ENCODE measurements at regions not wholly inside any gene's neighbourhood (a gene's known extent, or its start where the extent isn't known, plus 50 kb on each side); places are given as distances from the start of the nearest gene placed in this dataset.

- DNase-seq (ENCODE audit: low read depth in 2 of 2): peak in 1 of 2 experiments; percentile 37
These were observed 52.0 kb upstream of the KCNIP1 start for GRCh38 chr5:170451747-170452365.

GRCh38 chr5:170450061-170450669, 53.7 kb upstream of the KCNIP1 start:
- no peak for DNase-seq (ENCODE audit: low read depth in 2 of 2)

DNA sequence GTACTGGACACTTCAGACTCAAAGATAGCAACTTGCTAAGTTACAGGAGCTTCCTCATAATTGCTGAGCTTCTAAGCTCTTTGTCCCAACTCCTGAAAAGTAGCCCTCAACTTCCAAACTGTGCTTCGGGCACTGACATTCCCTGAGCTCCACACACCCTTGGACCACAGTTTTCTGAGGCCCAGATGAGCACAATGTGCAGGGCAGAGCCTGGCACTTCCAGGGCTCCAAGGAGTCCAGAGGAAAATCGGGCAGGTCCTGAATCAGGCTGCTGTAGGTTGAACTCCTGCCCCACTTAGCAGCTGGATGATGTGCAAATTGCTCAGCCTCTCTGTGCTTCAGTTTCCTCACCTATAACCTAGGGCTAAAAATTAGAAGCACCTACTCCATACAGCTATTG, 54.6 kb upstream of the KCNIP1 start:
- no peak for DNase-seq (ENCODE audit: low read depth in 2 of 2)

GRCh38 chr5:170448221-170448620, 55.6 kb upstream of the KCNIP1 start:
- no peak for DNase-seq (ENCODE audit: low read depth in 2 of 2)

- DNase-seq (ENCODE audit: low read depth in 2 of 2): no peak
These were observed 57.2 kb upstream of the KCNMB1 start for GRCh38 chr5:170446365-170446764.

DNA sequence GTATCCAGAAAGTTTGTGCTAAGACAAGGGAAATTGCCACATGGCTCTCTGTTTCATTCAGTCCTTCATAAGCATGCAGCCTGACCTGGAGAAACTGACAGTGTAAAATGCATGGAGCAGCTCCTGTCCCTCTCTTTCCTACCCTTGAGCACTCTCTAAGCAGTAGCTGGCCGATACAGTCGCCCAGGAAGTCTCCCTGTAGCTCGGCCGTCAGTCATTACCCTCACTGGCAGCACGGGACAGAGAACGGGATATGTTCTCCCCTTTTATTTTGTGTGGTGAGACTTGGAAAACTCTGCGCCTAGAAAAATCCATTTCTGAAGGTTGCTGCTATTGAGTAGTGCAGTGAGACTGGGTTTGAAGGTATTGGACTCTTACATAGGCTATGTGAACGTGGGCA, 56.8 kb upstream of the KCNMB1 start:
- no peak for DNase-seq (ENCODE audit: low read depth in 2 of 2)

- no peak for DNase-seq (ENCODE audit: low read depth in 2 of 2)
These were observed 55.9 kb upstream of the KCNMB1 start for GRCh38 chr5:170444969-170445505.

- DNase-seq (ENCODE audit: low read depth in 2 of 2): no peak
These were observed 55.0 kb upstream of the KCNMB1 start for GRCh38 chr5:170444181-170444580.

DNA sequence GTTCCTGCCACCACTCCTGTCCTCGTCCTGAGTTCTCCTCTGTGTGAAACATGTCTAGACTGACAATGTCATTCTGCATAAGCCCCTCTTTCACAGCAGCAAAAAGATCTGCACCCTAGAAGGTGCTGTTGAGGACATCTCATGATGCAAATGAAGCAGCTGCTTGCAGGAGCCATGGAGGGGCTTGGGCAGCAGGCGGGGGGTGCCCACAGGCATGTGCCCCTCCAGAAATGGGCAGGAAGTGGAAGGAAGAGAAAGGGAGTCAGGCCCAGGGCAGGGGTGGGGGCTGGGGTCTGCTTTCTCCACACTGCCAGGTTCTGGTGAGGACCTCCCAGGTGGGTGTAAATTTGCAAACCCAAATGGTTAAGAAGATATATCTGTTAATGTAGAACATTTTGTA, 54.5 kb upstream of the KCNMB1 start:
- no peak for DNase-seq (ENCODE audit: low read depth in 2 of 2)

- no peak for DNase-seq (ENCODE audit: low read depth in 2 of 2)
These were observed 53.8 kb upstream of the KCNMB1 start for GRCh38 chr5:170442921-170443320.

DNA sequence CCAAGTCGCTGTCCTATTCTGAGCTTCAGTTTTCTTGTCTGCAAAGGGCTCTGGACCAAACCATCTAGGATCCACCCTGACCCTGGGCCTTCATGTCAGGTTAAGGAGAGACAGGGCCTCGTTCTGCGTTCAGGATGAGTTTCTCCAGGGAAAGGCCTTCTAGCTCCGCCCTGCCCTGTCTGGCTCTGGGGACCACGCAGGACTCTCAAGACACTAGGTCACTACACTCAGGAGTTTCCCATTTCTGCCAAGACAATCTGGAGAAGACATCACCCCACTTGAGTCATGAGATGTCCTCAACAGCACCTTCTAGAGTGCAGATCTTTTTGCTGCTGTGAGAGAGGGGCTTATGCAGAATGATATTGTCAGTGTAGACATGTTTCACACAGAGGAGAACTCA, 53.2 kb upstream of the KCNMB1 start:
- no peak for DNase-seq (ENCODE audit: low read depth in 2 of 2)

- no peak for DNase-seq (ENCODE audit: low read depth in 2 of 2)
These were observed 52.2 kb upstream of the KCNMB1 start for GRCh38 chr5:170441393-170441784.

DNA sequence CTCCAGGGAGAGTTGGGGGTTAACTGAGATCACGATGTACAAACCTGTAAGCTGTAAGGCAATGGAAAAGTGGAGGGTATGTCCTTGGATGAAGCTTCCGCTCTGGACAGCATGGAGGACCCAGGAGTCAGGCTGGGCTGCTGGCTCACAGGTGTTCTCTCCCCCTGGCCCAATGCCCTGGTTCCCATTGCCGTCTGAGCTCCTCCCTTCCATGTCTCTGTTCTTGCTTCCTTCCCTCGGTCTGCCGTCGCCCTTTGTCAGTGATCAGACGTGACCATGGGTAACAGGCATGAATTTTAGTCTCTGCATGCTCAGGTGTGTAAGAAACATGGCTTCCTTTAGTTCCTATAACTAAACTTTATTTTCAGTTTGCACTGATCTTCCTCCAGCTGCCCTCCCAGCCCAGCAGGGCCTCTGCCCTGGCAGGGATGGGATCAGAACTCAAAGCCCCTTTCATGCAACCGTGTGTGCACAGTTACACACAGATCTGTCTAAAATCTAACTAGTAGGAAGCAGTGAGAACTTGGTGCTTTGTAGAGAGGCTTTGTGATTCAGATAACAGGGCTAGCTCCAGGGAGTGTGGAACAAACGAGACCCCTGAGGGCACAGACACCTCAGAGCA, 51.7 kb upstream of the KCNMB1 start:
- DNase-seq (ENCODE audit: low read depth in 2 of 2): no peak

DNA sequence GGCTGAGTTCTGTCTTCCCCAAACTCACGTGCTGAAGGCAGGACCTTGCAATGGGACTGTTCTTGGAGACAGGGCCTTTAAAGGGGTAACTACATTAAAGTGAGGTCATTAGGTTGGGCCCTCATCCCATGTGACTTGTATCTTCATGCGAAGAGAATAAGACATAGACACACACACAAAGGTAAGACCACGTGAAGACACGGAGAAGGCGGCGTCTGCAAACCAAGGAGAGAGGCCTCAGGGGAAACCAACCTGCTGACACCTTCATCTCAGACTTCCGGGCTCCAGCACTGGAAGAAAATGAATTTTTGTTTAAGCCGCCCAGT, 50.7 kb upstream of the KCNMB1 start:
- no peak for DNase-seq (ENCODE audit: low read depth in 2 of 2)

- DNase-seq (ENCODE audit: low read depth in 2 of 2): no peak
These were observed 50.2 kb upstream of the KCNMB1 start for GRCh38 chr5:170439223-170439943.

Measured in fibroblast of skin of left biceps (primary cell).